Mucosa of rectum (tissue), 2 donors: ENCODE measurements at regions not wholly inside any gene's neighbourhood (a gene's known extent, or its start where the extent isn't known, plus 50 kb on each side); places are given as distances from the start of the nearest gene placed in this dataset.

ENCODE experiments used
- H3K27ac ChIP-seq, 2 donors: one replicate each; pipeline ENCODE4 v1.7.0; 2013; ENCODE audit warnings: inconsistent platforms in 2 of 2, low read depth in 2 of 2, low read length in 2 of 2
- H3K27me3 ChIP-seq, 2 donors: one replicate each; pipeline ENCODE4 v1.7.0; 2013; ENCODE audit warnings: low read length in 2 of 2; ENCODE audit not compliant: control insufficient read depth in 2 of 2, insufficient read depth in 2 of 2
- H3K36me3 ChIP-seq, 2 donors: one replicate each; pipeline ENCODE4 v1.7.0; 2013; ENCODE audit warnings: low read length in 2 of 2; ENCODE audit not compliant: control insufficient read depth in 2 of 2, insufficient read depth in 2 of 2
- H3K4me1 ChIP-seq, 2 donors: one replicate each; pipeline ENCODE4 v1.7.0; 2013; ENCODE audit warnings: low read length in 2 of 2, mild to moderate bottlenecking in 1 of 2; ENCODE audit not compliant: control insufficient read depth in 2 of 2, insufficient read depth in 2 of 2
- H3K4me3 ChIP-seq, 2 donors: one replicate each; pipeline ENCODE4 v1.7.0; 2013; ENCODE audit warnings: low read length in 2 of 2
- H3K9ac ChIP-seq, 2 donors: one replicate each; pipeline ENCODE4 v1.7.0; 2013; ENCODE audit warnings: low read length in 2 of 2, low read depth in 1 of 2, mild to moderate bottlenecking in 1 of 2
- H3K9me3 ChIP-seq, 2 donors: one replicate each; pipeline ENCODE4 v1.7.0; 2013; ENCODE audit warnings: low read length in 2 of 2; ENCODE audit not compliant: control insufficient read depth in 2 of 2
- donor health status: healthy.
- donor health status: Normal muscosa, but diverticular disease.

DNA sequence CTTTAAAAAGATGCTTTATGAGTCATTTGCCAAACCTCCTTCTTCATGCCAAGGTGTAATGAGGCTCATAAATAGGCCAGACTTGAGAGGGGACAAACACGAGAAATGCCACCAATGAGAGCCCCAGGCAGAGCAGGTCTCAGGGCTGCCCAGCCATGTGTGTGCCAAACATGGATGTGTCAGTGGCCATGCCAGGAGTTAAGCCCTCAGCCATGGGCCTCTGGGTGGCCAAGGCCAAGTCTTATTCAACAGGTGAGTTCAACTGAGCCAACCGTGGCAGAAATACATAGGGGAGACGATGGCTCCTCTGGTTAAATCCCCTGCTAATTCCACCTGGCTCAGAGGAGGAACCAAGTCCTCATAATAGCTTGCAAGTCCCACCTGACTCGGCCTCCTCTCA lies 358.8 kb downstream of the PREX1 start:
- Histone ChIP-seq H3K4me3 (no peak overlapping the region), H3K4me1 (no peaks in the 10 kb centered on the region), H3K36me3 (no peaks in the 10 kb centered on the region), H3K9me3 (no peaks in the 10 kb centered on the region), H3K27ac (no peak overlapping the region), H3K9ac (no peak overlapping the region), H3K27me3 (no peaks in the 10 kb centered on the region)

DNA sequence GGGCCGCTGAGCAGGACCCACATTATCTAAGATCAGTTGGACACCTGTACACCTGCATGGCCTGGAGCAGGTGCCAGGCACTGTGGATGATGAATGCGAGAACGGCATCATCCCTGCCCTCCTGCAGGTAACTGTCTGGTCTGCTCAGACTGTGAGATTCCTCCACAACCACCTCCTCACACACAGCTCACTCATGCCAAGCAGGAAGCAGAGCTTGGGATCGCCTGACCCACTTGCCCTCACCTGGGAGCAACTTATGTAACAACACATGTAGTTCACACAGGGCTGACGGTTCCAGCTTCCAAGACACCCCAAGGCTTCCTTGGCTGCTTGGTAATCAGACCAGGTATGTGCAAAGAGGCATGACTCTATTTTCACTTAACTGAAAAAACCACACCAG lies 359.2 kb downstream of the PREX1 start:
- Histone ChIP-seq H3K27ac (no peak overlapping the region), H3K27me3 (no peaks in the 10 kb centered on the region), H3K36me3 (no peaks in the 10 kb centered on the region), H3K4me1 (no peaks in the 10 kb centered on the region), H3K9ac (no peak overlapping the region), H3K4me3 (no peak overlapping the region), H3K9me3 (no peaks in the 10 kb centered on the region)

DNA sequence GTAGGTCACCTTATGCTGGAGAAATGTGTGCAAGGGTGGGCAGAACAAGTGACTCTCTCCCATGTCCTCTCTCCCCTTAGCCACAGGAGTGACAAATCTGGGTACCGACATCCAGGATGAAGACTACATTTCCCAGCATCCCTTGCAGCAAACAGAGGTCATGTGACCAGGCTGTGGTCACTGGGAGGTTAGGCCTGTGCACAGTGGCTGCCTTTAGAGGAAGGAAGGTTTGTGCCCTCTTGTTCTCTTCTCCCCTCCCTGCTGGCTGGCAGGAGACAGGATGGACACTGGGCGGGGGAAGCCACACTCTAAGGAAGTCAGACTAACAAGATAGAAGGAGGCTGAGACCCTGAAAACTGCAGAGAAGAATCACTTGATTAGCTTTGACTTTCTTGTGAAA lies 360.2 kb downstream of the PREX1 start:
- H3K9ac ChIP-seq = no peak overlapping the region
- H3K4me1 ChIP-seq = no peaks in the 10 kb centered on the region
- H3K4me3 ChIP-seq = no peak overlapping the region

DNA sequence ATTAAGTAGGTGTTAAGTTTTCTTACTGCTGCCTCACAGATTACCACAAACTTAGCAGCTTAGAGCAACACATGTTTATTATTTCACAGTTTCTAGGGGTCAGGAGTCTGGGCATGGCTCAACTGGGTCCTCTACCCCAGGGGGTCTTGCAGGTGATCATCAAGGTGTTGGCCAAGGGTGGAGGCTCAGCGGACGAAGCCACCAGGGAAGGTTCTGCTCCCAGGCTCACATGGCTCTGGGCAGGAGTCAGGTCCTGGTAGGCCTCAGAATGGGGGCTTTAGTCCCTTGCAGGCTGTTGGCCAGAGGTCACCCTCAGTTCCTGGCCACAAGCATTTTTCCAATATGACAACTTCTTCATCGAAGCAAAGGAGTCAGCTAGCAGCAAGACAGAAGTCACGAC lies 362.5 kb downstream of the PREX1 start:
- Histone ChIP-seq H3K36me3 (no peaks in the 10 kb centered on the region), H3K4me1 (no peaks in the 10 kb centered on the region), H3K9me3 (no peaks in the 10 kb centered on the region), H3K27ac (no peak overlapping the region), H3K27me3 (no peaks in the 10 kb centered on the region), H3K9ac (no peak overlapping the region), H3K4me3 (no peak overlapping the region)

More for the DNA sequence above, 360.2 kb downstream of the PREX1 start:
- Histone ChIP-seq H3K9me3 (no peaks in the 10 kb centered on the region), H3K27ac (no peak overlapping the region), H3K27me3 (no peaks in the 10 kb centered on the region), H3K36me3 (no peaks in the 10 kb centered on the region)

DNA sequence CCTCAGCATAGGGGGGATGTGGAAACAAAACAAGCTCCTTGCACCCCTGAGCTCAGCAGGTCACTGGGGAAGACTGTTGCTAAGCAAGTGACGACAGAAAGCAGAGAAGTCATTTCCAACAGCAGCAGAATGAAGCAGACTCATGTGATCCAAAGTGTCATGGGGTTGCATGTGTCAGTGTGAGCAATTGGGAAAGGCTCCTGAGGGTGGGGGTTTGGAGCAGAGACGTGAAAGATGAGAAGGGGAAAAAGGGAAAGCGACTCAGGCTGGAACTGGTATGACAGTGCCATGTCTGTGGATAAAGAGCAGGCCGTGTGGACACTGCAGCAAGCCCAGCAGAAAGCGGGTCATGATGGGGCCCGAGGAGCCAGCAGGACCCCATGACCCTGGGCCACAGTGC lies 363.9 kb downstream of the PREX1 start:
- H3K4me1 ChIP-seq = no peaks in the 10 kb centered on the region
- H3K9ac ChIP-seq = no peak overlapping the region
- no peak overlapping the region for H3K27ac ChIP-seq
- no peaks in the 10 kb centered on the region for H3K27me3 ChIP-seq
- H3K36me3 ChIP-seq = no peaks in the 10 kb centered on the region
- H3K9me3 ChIP-seq = no peaks in the 10 kb centered on the region
- H3K4me3 ChIP-seq = no peak overlapping the region

DNA sequence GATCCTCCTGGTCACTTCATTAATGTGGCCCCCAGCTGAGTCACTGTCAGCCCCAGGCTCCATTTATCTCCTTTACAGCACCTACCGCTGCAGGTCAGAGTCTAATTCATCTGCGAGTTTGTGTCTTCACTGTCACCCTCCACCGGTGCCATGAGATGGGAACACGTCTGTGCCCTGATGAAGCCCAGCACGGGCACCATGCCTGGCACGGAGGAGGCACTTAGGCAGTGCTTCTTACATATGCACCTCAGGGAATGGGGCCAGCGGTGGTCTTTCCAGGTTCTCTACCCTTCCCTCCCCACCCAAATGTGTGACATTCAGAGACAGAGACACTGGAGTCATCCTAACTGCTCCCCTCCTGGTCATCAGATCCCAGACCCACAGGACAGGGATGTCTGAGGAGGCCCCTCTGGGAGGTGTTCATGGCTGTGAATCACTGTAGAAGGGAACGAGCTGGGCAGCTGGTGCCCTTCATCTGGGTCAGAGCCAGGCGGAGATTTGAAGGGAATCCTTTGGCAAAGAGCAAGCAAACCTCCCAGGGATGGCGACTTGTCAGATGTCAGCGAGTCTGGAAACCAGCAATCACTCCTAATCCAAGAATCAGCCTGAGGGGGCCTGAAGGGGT lies 364.6 kb downstream of the PREX1 start:
- Histone ChIP-seq H3K27me3 (no peaks in the 10 kb centered on the region), H3K36me3 (no peaks in the 10 kb centered on the region), H3K4me1 (no peaks in the 10 kb centered on the region), H3K9me3 (no peaks in the 10 kb centered on the region), H3K27ac (no peak overlapping the region), H3K9ac (no peak overlapping the region), H3K4me3 (no peak overlapping the region)

DNA sequence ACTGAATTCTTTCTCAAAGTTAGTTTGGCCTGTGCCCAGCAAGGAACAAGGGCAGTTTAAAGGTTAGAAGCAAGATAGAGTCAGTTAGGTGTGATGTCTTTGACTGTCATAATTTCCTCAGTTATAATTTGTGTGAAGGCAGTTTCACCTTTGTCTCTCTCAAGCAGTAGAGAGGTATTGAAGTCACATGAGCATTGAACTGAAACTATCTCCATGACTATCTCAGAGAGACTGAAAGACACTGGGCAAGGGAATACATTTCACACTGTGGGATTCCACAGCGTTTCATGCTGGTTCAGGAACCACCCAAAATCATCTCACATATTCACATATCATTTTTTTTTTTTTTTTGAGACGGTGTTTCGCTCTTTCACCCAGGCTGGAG lies 366.1 kb downstream of the PREX1 start:
- H3K27ac ChIP-seq = no peak overlapping the region
- H3K27me3 ChIP-seq = no peaks in the 10 kb centered on the region
- H3K36me3 ChIP-seq = no peaks in the 10 kb centered on the region
- H3K9ac ChIP-seq = no peak overlapping the region
- no peaks in the 10 kb centered on the region for H3K9me3 ChIP-seq
- H3K4me3 ChIP-seq = no peak overlapping the region
- H3K4me1 ChIP-seq = no peaks in the 10 kb centered on the region

DNA sequence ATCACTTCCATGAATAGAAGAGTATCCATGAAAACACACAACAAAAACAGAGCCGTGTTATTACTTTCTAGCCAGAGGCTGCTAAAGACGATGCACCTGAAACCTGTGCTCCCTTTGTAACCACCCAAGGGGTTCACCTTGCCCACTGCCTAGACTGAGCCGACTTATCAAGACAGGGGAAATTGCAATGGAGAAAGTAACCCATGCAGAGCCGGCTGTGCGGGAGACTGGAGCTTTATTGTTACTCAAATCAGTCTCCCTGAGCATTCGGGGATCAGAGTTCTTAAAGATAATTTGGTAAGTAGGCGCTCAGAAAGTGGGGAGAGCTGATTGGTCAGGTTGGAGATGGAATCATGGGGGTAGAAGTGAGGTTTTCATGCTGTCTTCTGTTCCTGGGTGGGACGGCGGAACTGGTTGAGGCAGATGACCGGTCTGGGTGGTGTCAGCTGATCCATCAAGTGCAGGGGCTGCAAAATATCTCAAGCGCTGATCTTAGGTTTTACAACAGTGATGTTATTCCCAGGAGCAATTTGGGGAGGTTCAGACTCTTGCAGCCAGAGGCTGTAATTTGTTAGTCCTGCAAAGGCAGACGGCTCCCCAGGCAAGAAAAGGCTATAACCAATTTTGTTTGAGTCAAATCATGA lies 366.6 kb downstream of the PREX1 start:
- Histone ChIP-seq H3K4me1 (no peaks in the 10 kb centered on the region), H3K27me3 (no peaks in the 10 kb centered on the region), H3K27ac (no peak overlapping the region), H3K4me3 (no peak overlapping the region), H3K36me3 (no peaks in the 10 kb centered on the region), H3K9me3 (no peaks in the 10 kb centered on the region), H3K9ac (no peak overlapping the region)

DNA sequence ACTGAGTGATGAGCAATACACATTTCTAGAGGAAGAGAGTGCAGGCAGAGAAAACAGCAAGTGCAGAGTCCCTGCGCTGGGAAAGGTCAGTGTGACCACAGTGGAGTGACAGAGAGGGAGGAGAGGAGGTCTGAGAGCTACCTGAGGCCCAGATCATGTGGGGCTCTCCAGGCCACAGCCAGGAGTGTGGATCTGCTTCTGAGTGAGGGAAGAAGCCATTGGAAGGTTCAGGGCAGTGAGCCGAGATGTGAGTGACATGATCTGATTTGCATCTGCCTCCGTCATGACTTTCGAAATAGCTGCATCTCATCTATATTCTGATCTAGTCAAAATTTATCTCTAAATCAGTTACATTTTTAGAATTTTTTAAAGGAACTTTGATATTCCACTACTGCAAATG lies 367.1 kb downstream of the PREX1 start:
- no peak overlapping the region for H3K9ac ChIP-seq
- no peaks in the 10 kb centered on the region for H3K36me3 ChIP-seq
- H3K4me3 ChIP-seq = no peak overlapping the region
- no peaks in the 10 kb centered on the region for H3K27me3 ChIP-seq
- no peaks in the 10 kb centered on the region for H3K4me1 ChIP-seq
- H3K9me3 ChIP-seq = no peaks in the 10 kb centered on the region
- H3K27ac ChIP-seq = no peak overlapping the region

DNA sequence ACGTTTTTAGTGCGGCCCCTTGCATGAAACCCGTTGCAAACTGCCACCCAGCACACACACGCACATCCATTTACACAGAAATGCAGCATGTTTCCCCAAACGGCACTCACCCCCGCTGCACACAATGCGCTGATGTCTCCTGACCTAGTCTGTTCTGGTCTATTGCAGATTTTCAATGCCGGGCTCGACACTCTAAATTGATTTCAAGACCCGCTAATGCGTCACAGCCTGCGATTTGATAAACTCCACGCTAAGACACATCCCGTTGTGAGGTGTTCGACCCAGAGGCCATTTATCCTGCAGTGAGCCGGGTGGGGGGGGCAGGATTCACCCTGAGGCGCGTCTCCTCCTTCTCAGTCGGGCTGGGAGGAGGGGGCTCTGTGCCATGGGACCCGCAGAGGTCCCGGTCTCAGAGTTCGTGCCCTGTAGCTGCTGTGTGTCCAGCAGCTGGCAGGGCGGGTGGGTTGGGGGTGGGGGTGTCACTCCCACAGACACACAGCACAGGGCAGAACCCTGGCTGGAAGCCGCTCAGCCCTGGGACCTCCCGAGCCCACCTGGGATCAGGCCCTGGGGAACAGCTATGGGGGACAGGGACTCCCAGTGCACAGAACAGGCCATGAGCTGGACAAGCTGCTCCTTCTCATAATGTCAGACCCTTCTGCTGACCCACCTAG lies 367.9 kb downstream of the PREX1 start:
- Histone ChIP-seq H3K9ac (no peak overlapping the region), H3K4me1 (no peaks in the 10 kb centered on the region)

More for the DNA sequence above, 367.9 kb downstream of the PREX1 start:
- no peaks in the 10 kb centered on the region for H3K27me3 ChIP-seq
- no peak overlapping the region for H3K4me3 ChIP-seq
- H3K9me3 ChIP-seq = no peaks in the 10 kb centered on the region
- H3K36me3 ChIP-seq = no peaks in the 10 kb centered on the region
- no peak overlapping the region for H3K27ac ChIP-seq
